Astrocyte of the cerebellum (primary cell): ENCODE measurements at regions not wholly inside any gene's neighbourhood (a gene's known extent, or its start where the extent isn't known, plus 50 kb on each side); places are given as distances from the start of the nearest gene placed in this dataset.

Experiments used
- DNase-seq: peaks from one replicate; pipeline ENCODE4 v3.0.0-alpha.2; 2011; ENCODE audit warnings: low read depth
- H3K4me3 ChIP-seq: 2 replicates; pipeline ENCODE4 v1.5.1; 2011; ENCODE audit warnings: mild to moderate bottlenecking, low read depth, low read length, moderate library complexity
- CTCF ChIP-seq: IDR thresholded peaks from 2 replicates; pipeline ENCODE4 v1.5.1; 2012; ENCODE audit warnings: low read length, low read depth, moderate library complexity, mild to moderate bottlenecking; ENCODE audit errors: missing control alignments
- in situ Hi-C: cut with HindIII; loops from 2 replicates; pipeline ENCODE4 v1.10.0; 2017; ENCODE audit warnings: low sequenced_read_pairs

GRCh38 chr6:8269872-8270454 lies 165.4 kb downstream of the SLC35B3 start:
- TF ChIP-seq CTCF: no peak
- DNase-seq: no peak
- no peak overlapping the region for H3K4me3 ChIP-seq
- in situ Hi-C loops: no loop called here

- TF ChIP-seq CTCF: no peak
Measured at GRCh38 chr6:8269094-8269493, 166.3 kb downstream of the SLC35B3 start.

GRCh38 chr6:8268606-8269005 lies 166.3 kb upstream of the EEF1E1 start:
- in situ Hi-C loops: no loop called here
- no peak for DNase-seq
- H3K4me3 ChIP-seq: no peak overlapping the region
- no peak for TF ChIP-seq CTCF

More at GRCh38 chr6:8269094-8269493, 166.3 kb downstream of the SLC35B3 start:
- no peak overlapping the region for H3K4me3 ChIP-seq
- in situ Hi-C loops: no loop called here
- DNase-seq: no peak

- TF ChIP-seq CTCF: no peak
- no peak for DNase-seq
- in situ Hi-C loops: no loop called here
- no peak overlapping the region for H3K4me3 ChIP-seq
Measured at GRCh38 chr6:8268156-8268555, 165.8 kb upstream of the EEF1E1 start.

GRCh38 chr6:8260610-8261009 lies 158.3 kb upstream of the EEF1E1 start:
- no peak for TF ChIP-seq CTCF

GRCh38 chr6:8246403-8246802 lies 144.1 kb upstream of the EEF1E1 start:
- TF ChIP-seq CTCF: no peak
- H3K4me3 ChIP-seq: no peak overlapping the region
- in situ Hi-C loops: no loop called here
- DNase-seq: no peak

More at GRCh38 chr6:8260610-8261009, 158.3 kb upstream of the EEF1E1 start:
- no peak for DNase-seq
- no peak overlapping the region for H3K4me3 ChIP-seq
- in situ Hi-C loops: no loop called here

GRCh38 chr6:8245726-8246125 lies 143.4 kb upstream of the EEF1E1 start:
- no peak overlapping the region for H3K4me3 ChIP-seq
- in situ Hi-C loops: no loop called here
- DNase-seq: no peak
- no peak for TF ChIP-seq CTCF
